Prostate gland (tissue), 2 donors: ENCODE measurements at regions not wholly inside any gene's neighbourhood (a gene's known extent, or its start where the extent isn't known, plus 50 kb on each side); places are given as distances from the start of the nearest gene placed in this dataset.

Experiments
- POLR2A ChIP-seq: fragments of 450-650 bp; IDR thresholded peaks from one replicate; pipeline ENCODE4 v1.6.1; 2016; ENCODE audit warnings: antibody characterized with exemption, mild to moderate bottlenecking
- TF ChIP-seq, protein P1 (sequence below), 4 experiments: fragments of 200-600 bp in 2 of 4; fragments of 450-650 bp in 2 of 4; sonication (generic) in 2 of 4; IDR thresholded peaks; 1 replicate in 3 of 4; 2 replicates in 1 of 4; pipeline ENCODE4 v1.5.1; 2016 to 2019; ENCODE audit warnings: antibody characterized with exemption in 4 of 4, mild to moderate bottlenecking in 2 of 4, moderate library complexity in 2 of 4

DNA sequence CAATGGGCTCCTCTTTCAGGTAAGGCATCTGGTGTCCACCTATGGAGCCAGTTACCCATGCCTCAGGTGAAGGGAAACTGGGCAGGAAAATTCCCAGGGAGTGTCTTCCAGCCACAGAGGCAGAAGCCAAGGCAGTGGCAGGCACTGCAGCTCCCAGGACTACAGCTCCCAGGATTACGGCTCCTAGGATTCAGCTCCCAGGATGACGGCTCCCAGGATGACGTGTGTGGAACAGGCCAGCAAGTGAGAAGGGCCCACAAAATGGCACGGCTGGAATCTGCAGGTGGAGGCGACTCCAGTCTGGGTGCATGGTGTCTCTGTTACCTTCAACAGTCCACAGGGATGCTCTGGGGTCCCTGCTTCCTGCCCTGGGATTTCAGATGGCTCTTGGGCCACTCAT, 92.1 kb downstream of the PTGR3 start:
- TF ChIP-seq POLR2A = no peak
- TF ChIP-seq, protein P1, sequence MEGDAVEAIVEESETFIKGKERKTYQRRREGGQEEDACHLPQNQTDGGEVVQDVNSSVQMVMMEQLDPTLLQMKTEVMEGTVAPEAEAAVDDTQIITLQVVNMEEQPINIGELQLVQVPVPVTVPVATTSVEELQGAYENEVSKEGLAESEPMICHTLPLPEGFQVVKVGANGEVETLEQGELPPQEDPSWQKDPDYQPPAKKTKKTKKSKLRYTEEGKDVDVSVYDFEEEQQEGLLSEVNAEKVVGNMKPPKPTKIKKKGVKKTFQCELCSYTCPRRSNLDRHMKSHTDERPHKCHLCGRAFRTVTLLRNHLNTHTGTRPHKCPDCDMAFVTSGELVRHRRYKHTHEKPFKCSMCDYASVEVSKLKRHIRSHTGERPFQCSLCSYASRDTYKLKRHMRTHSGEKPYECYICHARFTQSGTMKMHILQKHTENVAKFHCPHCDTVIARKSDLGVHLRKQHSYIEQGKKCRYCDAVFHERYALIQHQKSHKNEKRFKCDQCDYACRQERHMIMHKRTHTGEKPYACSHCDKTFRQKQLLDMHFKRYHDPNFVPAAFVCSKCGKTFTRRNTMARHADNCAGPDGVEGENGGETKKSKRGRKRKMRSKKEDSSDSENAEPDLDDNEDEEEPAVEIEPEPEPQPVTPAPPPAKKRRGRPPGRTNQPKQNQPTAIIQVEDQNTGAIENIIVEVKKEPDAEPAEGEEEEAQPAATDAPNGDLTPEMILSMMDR (IDR thresholded peaks at IDR 0.05) = no peak
